PFSK-1 (cell line): ENCODE measurements at regions not wholly inside any gene's neighbourhood (a gene's known extent, or its start where the extent isn't known, plus 50 kb on each side); places are given as distances from the start of the nearest gene placed in this dataset.

ENCODE experiments used
- POLR2AphosphoS5 ChIP-seq: IDR thresholded peaks from 2 replicates; pipeline ENCODE4 v1.6.1; 2012; ENCODE audit warnings: low read depth, mild to moderate bottlenecking, control low read depth, low read length, moderate library complexity
- TAF1 ChIP-seq: IDR thresholded peaks from 2 replicates; pipeline ENCODE4 v1.6.1; 2012; ENCODE audit warnings: low read length, control low read depth, borderline replicate concordance; ENCODE audit not compliant: insufficient read depth

DNA sequence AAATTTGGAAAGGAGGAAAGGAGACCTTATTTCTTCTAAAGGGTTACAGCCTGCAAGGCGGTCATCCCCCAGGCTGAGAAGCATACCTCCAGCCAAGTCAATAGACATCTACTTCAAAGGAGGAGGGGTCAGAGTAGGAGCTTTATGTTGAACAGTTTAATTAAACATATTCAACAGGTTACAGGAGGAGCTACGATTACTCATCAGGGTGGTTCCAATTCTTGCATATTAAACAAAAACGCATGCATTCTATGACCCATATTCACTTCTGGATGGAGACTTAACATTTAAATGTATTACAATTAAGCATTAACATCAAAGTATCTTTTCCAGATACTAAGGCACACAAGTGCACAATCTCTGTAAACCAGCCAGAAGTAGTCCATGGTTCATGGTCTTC, 1955.0 kb downstream of the PCDH9 start:
- TF ChIP-seq POLR2AphosphoS5: no peak
- TF ChIP-seq TAF1: no peak
